NCI-H1930 (cell line): ENCODE measurements at regions not wholly inside any gene's neighbourhood (a gene's known extent, or its start where the extent isn't known, plus 50 kb on each side); places are given as distances from the start of the nearest gene placed in this dataset.
"Not testable (repeated sequence)": the region's sequence is repeated elsewhere in the genome, so short reads cannot be mapped to it uniquely, and the experiment has no call there.

Source experiments
- DNase-seq, 2 experiments: peaks; one replicate each; lab custom pipeline; 2025; lab: John Stamatoyannopoulos, UW

DNA sequence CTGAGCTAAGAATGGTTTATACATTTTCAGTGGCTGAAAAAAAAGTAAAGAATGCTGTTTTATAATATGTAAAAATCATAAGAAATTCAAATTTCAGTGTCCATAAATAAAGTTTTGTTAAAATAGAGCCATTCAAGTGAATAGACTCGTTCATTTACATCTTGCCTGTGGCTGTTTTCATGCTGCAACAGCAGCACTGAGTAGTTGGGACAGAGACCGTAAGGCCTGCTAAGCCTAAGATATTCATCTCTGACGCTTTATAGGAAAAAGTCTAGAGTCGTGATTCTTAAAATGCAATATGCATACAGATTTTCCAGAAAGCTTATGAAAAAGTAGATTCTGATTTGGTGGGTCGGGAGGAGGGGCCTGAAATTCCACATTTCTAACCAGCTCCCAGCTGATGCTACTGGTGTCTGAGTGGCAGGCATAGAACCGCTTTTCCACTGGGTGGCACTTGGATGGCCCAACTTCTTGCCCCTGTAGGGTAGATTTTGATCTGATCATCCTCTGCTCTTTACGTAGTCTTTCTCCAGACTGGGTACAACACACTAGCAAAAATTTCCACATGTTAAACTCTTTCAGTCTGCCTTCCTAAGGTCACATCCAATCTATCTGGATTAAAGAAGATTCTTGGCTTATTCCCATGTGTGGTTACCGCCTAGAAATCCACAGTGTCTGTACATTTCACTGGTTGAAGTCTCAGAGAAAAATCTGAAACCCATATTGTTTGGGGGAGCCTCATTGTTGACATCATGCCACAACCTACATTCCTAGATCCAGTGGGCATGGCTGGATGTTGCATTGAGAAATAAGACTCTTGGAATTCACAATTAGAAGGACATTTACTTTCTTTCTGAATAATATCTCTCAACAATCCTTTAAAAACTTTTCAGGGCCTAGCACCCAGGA is 151.2 kb downstream of the C12orf75 start:
- DNase-seq = no peak

DNA sequence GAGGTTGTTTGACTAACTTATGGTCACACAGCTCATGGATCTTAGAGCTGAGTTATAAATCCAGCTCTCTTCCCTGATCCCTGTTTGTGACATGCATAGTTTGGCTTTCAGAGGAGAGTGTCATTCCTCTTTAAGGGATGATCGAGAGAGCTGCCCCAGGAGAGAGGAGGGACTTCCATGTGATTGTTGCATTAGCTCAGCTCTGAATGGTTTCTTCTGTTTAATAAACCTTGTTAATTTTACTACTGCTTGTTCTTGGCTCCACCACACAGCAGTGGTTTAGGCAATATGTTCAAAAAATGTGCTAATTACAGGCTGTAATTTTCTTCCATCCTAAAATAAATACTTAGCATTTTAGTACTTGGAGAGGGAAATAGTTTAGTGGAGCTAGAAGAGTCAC is 152.5 kb downstream of the C12orf75 start:
- DNase-seq = no peak

DNA sequence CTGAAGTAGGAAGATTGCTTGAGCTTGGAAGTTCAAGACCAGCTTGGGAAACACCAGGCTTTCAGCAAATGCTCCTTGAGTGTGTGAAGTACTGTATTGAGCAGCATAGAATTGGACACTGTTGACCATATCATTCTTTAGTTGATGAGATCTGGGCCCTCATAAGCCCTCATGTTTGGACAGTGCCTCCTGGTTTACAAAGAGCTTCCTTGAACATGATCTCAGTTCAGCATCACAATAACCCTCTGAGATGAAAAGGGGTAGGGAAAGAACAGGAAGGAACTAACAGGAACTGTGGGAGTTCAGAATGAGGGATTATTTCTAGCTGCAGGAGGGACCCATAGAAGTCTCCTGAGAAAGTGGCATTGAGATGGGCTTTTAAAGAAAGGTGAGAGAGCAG is 153.2 kb downstream of the C12orf75 start:
- DNase-seq = no peak

DNA sequence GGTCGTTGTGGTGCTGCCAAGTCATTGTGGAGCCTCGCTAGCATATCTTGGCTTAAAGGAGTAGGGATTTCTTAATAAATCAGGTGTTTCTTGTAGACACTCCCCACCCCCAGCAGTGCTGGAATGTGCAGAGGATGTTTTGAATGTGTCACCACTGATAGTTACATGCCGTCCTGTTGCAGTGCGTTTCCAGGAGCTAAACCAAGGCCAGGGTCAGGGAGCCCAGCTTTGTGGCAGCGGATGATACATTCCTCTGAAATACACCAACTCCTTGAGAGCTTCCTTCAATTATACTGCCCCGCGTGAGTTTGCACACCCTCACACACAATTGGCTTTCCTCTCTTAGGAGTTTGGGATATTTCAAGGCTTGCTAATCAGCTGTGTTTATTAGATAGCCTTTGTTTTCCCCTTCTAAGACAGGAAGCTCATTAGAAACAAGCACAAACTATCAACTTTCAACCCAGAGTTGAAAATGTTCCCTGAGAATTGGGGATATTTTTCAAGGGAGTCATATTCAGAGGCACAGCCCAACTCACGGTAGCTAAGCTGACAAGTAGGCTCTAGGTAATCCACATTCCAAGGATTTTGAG is 154.9 kb downstream of the C12orf75 start:
- no peak for DNase-seq

DNA sequence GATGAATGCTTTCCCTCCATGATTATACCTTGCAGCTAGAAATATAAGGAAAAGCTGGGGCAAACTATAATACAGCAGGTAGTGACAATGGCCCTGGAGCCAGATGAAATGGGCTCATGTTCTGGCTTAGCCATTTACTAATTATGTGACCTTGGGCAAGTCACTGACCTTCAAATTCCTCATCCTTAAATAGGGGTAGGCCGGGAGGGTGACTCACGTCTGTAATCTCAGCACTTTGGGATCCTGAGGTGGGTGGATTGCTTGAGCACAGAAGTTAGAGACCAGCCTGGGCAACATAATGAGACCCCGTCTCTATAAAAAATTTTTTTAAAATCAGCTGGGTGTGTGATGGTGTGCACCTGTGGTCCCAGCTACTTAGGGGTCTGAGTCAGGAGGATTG is 155.4 kb downstream of the C12orf75 start:
- DNase-seq = no peak

DNA sequence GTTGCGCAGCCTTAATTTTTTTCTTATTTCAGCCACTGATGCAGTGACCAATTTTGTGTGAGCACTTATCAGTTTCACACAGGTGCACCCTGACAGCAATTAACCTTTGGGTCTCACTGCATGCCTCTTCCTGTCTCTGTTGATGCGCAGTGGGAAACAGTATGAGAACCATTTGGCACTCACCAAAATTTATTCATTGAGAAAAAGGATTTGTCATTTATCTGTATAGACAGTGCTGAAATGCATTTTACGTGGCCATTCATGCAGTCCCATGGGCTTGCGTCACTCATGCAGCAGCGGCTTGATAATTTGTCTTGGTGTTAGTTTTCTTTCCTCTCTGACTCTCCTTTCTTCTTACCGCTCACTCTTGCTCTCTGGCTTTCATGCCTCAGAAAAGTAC is 157.5 kb downstream of the C12orf75 start:
- no peak for DNase-seq

DNA sequence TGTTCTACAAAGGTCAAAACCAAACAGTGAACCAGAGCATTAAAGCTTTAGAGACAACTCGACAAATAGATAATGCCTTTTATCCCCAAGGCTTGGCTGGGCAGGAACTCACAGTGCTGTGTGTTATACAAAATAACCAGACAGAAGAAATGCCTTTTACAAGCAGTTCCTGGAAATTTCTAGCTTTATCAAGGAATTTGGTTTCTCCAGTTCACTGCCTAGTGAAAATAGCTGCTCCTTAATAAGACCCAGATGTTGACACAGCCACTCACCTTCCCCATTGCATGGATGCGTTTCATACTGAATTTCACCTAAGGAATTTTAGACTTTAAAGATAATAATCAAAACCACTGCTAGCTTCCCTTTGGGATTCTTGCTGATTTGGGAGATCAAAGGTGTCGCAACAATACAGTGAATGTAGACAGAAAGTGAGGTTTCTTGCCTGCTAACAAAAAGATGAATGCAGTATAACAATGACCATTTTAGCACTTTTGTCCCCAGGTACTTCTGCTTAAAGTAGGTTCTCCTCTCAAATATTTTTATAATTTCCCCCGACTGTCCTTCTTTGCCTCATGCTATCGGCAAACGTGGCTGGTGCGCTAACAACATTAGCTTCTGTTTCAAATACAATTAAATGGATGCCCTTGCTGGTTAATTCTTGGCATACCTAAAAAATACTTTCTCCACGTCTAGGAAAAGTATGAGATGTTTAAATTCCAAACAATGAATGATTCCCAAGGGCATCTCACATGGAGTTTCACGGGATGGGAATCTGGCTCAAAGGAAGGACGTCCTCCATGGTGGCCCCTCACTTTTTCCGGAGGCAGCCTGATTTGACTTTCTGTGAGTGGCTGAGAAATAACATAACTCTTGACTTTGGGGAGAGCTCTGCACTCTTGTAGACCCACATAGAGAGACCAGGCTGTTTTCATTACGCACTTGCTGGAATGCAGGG is 162.4 kb downstream of the C12orf75 start:
- no peak for DNase-seq

DNA sequence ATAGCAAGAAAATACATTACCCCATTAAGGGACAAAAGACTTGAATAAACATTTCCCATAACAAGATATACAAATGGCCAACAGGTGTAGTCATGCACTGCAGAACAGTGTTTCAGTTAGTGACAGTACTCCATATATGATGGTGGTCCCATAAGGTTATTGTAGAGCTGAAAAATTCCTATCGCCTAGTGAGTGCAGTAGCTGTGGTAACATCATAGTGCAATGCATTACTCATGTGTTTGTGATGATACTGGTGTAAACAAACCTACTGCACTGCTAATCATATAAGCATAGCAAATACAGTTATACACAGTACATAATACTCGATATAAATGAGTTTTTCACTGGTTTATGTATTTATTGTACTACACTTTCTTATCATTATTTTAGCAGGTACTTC is 168.7 kb downstream of the C12orf75 start:
- DNase-seq = no peak

DNA sequence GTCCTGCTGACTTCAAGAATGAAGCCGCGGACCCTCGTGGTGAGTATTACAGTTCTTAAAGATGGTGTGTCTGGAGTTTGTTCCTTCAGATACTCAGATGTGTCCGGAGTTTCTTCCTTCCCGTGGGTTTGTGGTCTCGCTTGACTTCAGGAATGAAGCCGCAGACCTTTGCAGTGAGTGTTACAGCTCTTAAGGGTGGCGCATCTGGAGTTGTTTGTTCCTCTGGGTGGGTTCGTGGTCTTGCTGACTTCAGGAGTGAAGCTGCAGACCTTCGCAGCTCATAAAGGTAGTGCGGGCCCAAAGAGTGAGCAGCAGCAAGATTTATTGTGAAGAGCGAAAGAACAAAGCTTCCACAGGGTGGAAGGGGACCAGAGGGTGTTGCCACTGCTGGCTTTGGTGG is 170.2 kb downstream of the C12orf75 start:
- DNase-seq = not testable (repeated sequence)

DNA sequence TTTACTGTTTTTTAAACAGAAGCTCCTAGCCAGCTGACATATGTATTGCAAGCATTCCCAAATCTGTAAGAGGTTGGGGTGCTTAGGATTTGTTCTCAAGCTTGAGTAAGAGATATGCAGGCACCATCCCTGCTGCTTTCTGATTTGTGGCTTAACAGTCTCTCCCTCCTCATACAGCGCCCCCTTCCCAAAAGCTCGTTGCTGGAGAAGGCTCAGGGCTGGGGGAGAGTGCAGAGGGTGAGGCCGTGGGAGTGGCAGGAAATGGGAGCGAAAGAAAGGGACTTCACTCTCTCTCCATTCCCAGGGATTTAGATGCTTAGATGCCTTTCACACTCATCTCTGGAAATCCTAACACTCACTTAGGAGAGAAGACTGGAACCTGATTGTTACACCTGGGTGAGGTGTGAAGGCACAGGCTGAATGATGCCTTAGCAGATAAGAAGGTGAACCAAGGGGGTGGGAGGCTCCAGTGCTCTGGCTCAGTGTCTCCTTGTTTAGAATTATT is 172.0 kb downstream of the C12orf75 start:
- no peak for DNase-seq

DNA sequence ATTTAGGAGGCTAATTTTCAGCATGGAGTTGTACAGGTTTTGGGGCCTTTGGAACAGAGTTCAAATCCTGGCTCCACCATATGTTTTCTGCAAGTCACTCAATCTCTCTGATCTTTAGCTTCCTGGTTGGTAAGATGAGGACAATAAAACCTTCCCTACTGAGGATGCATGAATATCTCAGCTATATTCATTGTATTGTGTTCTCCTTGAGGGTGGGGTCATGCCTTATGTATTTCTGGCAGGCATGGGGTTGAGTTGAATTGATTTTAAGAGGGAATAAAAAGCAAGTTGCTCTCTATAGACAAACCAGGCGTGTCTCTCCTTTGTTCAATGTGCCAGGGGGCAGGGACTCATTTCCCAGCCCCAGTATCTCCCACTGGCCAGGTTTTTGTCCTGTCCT is 173.1 kb downstream of the C12orf75 start:
- DNase-seq = no peak

DNA sequence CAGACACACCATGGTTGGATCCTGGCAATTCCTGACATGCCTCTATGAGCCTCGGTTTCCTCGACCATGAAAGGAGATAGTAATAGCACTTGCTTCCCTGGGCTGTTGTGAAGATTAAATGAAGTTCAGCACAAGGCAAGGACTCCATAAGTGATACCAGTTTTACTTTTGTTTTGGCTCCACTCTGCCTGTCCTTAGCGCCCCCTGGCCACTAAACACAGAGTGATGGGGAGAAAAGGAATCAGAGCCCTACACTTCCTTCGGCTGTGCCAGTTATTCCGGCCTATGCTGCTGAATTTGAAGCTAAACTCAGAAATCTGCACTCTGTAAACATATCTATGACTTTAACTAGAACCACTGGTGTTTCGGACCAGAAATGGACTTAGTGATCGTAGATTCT is 173.8 kb downstream of the C12orf75 start:
- no peak for DNase-seq

DNA sequence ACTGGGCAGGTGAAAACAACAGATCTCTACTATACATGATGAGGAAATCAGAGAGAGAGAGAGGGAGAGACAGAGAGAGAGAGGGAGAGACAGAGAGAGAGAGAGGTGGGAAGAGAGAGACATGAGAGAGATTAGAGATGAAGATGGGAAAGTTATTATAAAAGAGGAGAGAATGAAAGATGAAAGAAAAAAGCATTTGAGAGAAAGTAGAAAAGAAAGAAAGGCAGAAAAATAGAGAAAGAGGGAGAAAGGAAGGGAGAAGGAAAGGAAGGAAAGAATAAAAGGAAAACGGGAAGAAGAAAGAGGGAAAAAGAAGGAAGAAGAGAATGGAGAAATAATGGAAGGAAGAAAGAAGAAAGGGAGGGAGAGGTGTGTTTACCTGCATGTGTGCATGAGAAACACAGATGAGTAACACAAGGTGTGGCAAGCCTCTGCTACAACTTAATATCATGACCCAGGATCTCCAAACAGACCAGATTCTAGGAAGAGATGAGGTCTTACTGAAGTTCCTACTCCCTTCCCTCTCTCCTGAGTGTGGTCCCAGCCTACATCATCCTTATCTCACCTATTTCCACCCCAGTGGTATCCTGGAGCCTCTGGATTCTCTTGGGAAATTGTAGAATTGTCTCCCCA is 176.3 kb downstream of the C12orf75 start:
- DNase-seq = no peak

DNA sequence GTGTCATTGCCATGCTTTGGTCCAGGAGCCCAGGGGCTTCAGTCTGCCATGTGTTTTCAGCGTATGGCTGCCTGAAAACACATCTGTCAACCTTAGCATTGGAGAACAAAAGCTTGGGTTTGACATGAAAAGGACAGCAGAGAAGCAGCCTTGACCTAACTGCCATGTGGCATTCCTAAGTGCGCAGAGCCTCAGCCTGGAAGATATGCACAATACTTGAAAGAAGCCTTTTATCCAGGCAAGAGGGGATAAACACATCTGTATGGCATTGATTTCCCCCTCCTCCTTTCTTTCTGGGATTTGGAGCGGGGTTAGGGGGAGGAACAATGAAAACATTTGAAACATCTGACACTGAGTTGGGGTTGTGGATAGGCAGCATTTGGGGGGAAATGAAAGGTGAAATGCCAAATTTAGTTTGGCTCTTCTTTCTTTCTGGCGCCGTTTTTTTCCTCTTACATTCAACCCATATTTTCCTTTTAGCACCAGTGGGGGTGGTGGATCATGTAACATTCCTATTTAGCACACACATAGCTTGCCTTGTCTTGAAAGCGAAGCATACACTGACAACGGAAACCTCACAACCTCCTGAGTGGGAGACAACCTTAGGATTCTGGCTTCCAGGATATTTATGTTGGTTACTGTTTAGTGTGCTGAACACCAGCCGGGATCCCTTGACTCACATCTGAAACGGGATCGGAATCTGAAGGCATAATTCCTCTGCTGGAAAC is 177.0 kb downstream of the C12orf75 start:
- no peak for DNase-seq

DNA sequence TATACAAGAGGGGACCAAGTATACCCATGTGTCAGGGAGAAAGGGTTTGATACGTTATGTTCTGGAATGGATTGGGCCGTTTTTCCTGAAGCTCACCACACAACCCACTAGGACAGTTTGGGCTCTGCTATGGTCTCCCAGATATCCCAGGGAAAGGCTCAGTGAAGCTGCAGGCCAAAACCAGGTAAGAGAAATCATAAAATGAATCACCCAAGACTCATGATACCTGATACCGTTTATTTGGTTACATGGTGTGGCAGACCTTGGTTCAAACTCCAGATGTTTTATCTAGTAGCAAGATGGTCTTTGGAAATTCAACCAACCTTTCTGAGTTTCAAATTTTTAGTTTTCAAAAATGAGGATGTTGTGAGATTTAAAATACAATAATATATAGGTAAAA is 177.6 kb downstream of the C12orf75 start:
- no peak for DNase-seq

DNA sequence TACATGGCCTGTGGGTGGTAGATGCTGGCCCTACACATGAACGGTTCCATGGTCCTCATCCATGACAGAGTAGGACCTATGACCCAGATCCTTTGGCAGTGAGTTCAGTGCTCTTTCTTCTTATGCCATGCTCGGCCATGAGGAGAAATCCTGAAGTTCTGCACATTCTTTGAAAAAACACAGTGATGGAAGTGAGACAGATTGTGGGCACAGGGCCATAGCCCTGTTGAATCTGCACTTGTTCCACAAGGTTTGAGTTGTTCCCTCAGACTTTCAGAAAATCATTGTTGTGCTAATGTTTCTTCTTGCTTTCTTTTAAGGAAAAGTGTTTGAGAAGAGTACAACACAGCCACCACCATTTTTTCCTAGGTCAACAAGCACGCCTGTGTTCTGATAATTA is 180.0 kb downstream of the C12orf75 start:
- DNase-seq = no peak

DNA sequence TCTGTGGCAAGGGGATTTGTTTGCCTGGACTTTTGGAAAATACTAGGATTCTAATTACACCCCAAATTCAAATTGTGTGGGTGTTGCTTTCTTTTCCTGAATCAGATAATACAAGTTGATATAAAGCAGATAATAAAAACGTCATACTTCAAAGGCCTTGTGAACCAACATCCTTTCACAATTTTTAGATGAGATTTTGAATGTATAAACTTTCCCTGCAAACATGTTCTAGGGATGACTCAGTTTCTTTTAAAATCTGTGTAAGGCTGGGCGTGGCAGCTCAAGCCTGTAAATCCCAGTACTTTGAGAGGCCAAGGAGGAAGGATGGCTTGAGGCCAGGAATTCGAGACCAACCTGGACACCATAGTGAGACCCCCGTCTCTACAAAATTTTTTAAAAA is 182.4 kb downstream of the C12orf75 start:
- not testable (repeated sequence) for DNase-seq

DNA sequence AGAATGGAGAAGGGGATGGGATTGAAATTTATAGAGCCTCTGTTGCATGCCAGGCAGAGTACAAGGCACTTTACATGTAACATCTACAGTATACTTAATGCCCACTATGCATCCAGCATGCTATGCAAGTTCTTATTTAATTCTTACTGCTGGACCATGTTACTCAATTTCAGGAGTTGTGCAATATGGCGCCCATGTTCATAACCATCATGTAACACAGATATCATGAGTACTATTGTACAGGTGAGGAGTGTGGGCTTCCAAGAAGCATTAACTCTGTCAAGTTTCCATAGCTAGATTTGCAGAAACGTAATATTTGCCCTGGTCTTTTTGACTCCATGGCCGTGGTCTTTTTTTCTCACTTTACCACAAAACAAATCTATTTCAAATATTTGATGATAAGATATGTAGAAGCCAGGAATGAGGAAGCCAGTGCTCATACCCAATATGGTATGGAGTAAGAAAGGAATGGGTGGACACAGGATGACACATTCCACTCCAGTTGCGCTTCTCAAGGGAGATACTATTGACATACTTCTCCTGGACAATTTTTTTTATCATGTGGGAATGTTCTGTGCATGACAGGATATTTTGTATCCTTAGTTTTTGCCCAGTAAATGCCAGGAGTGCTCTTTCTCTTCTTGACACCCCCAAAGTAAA is 191.8 kb downstream of the C12orf75 start:
- no peak for DNase-seq

DNA sequence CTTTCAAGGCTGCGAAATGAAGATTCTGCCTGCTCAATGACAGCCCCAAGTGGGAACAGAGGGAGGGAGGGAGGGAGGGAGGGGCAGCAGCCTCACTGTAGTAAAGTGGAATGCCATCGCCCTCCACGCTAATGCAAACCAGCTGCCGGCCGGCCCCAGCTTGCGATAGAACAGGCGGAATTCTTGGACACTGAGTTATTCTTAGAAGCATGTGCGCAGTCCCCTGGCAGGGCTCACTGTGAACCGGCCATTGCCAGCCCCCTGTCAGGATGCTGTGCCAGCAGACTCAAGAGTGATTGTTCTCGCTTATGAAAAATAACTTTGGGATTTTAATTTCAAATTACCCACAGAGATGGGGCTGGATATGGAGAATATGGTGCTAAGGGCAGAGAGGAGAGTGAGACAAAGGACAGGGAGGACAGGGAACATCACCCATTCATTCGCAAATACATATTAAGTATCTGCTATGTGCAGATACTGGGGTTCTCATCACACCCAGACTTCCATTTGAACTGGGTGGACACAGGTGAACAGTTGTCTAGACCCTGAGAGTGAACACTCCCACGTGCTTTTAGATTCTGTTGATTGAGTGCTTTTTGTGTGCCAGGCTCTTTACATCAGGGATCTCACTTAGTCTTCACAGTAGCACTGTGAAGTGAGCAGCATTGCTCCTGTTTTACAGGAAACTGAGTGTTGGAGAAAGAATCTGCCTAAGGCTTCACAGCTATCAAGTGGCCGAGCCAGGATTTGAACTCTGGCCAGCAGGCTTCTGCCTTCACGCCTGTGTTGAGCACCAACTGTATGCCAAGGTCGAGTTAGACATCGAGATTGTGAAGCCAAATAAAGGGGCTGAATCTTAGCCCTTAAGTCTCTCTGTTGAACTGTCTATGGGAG is 192.9 kb downstream of the C12orf75 start:
- DNase-seq = no peak

DNA sequence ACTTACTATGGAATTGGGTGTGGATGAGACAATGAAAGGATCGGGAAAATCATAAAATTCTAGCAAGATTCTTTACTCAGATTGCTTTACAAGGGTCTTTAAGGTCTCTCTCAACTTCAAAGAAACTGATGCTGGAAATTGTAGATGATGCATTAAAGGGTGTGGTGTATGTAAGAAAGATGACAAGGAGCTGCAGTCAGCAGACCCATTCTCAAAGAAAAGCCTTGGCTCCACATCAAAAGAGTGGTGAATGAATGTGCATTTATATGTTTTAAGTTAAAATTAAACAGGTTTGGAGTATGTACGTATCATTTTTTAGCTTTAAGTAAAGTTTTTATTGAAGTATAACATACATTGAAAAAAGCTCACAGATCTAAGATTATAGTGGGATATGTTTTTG is 194.5 kb downstream of the C12orf75 start:
- DNase-seq = no peak
